CD14-positive monocyte (primary cell): ENCODE measurements at regions not wholly inside any gene's neighbourhood (a gene's known extent, or its start where the extent isn't known, plus 50 kb on each side); places are given as distances from the start of the nearest gene placed in this dataset.

Experiments used
- DNase-seq, 3 donors: peaks; one replicate each; pipeline ENCODE4 v3.0.0-alpha.2; 2011 to 2022
- H2AFZ ChIP-seq: 2 replicates; pipeline ENCODE4 v1.6.0; 2012; ENCODE audit warnings: mild to moderate bottlenecking, low read depth, low read length, inconsistent platforms; ENCODE audit not compliant: insufficient read depth, poor library complexity, severe bottlenecking
- H3K27ac ChIP-seq, 2 donors: 1 replicate in 1 of 2; 2 replicates in 1 of 2; pipeline ENCODE4 v1.5.1; 2012 to 2013; ENCODE audit warnings: low read length in 2 of 2, control low read depth in 1 of 2, inconsistent platforms in 1 of 2, low read depth in 1 of 2, mild to moderate bottlenecking in 1 of 2
- H3K27me3 ChIP-seq, 2 donors: one replicate each; pipeline versions ENCODE4 v1.6.0 to v1.6.1; 2011 to 2013; ENCODE audit warnings: low read length in 2 of 2; ENCODE audit not compliant: control insufficient read depth in 2 of 2, insufficient read depth in 2 of 2
- H3K36me3 ChIP-seq, 2 donors: replicated peaks in 1 of 2; 1 replicate in 1 of 2; 2 replicates in 1 of 2; pipeline versions ENCODE4 v1.5.1 to v1.6.1; 2012 to 2013; ENCODE audit warnings: low read length in 2 of 2, control low read depth in 1 of 2, inconsistent platforms in 1 of 2, mild to moderate bottlenecking in 1 of 2; ENCODE audit not compliant: insufficient read depth in 2 of 2, control insufficient read depth in 1 of 2
- H3K4me1 ChIP-seq, 2 donors: 1 replicate in 1 of 2; 2 replicates in 1 of 2; pipeline versions ENCODE4 v1.5.1 to v1.6.1; 2012 to 2013; ENCODE audit warnings: low read length in 2 of 2, control low read depth in 1 of 2, inconsistent platforms in 1 of 2, mild to moderate bottlenecking in 1 of 2, moderate library complexity in 1 of 2; ENCODE audit not compliant: insufficient read depth in 2 of 2, control insufficient read depth in 1 of 2
- H3K4me2 ChIP-seq: replicated peaks from 2 replicates; pipeline ENCODE3; 2012; ENCODE audit warnings: low read length, moderate library complexity, mild to moderate bottlenecking; ENCODE audit not compliant: poor library complexity, severe bottlenecking; ENCODE audit errors: extremely low read depth
- H3K4me3 ChIP-seq, 3 experiments: fragments of 200-600 bp in 1 of 3; sonication (generic) in 1 of 3; replicated peaks in 1 of 3; 1 replicate in 2 of 3; 2 replicates in 1 of 3; pipeline ENCODE4 v1.5.1; 2011 to 2013; ENCODE audit warnings: low read length in 3 of 3, mild to moderate bottlenecking in 3 of 3, control low read depth in 2 of 3, low read depth in 2 of 3, inconsistent platforms in 1 of 3, moderate library complexity in 1 of 3
- H3K79me2 ChIP-seq: 2 replicates; pipeline ENCODE4 v1.6.0; 2012; ENCODE audit warnings: mild to moderate bottlenecking, control low read depth, inconsistent platforms, low read length, moderate library complexity; ENCODE audit not compliant: insufficient read depth
- H3K9ac ChIP-seq: 2 replicates; pipeline ENCODE4 v1.6.0; 2017; ENCODE audit warnings: low read length, mild to moderate bottlenecking; ENCODE audit not compliant: insufficient read depth, poor library complexity, severe bottlenecking
- H3K9me3 ChIP-seq, 2 donors: replicated peaks in 1 of 2; 1 replicate in 1 of 2; 2 replicates in 1 of 2; pipeline versions ENCODE4 v1.5.1 to v1.6.1; 2012 to 2013; ENCODE audit warnings: low read length in 2 of 2, control low read depth in 1 of 2; ENCODE audit not compliant: control insufficient read depth in 1 of 2, insufficient read depth in 1 of 2
- H4K20me1 ChIP-seq: 2 replicates; pipeline ENCODE4 v1.6.0; 2012; ENCODE audit warnings: mild to moderate bottlenecking, low read length, control low read depth, moderate library complexity; ENCODE audit not compliant: insufficient read depth
- H3K27ac Mint-ChIP-seq, 7 donors: one replicate each; pipeline ENCODE4 v1.8.0; 2020; ENCODE audit warnings: mild to moderate bottlenecking in 7 of 7, mixed read lengths in 7 of 7, moderate library complexity in 6 of 7, inconsistent platforms in 2 of 7
- H3K27me3 Mint-ChIP-seq, 3 donors: one replicate each; pipeline ENCODE4 v1.8.0; 2021 to 2022; ENCODE audit warnings: low read depth in 3 of 3, mild to moderate bottlenecking in 3 of 3, mixed read lengths in 3 of 3, moderate library complexity in 3 of 3, inconsistent platforms in 1 of 3
- H3K36me3 Mint-ChIP-seq, 2 donors: one replicate each; pipeline ENCODE4 v1.8.0; 2020; ENCODE audit warnings: mixed read lengths in 2 of 2, inconsistent platforms in 1 of 2, mild to moderate bottlenecking in 1 of 2
- H3K4me1 Mint-ChIP-seq: one replicate; pipeline ENCODE4 v1.8.0; 2020; ENCODE audit warnings: mild to moderate bottlenecking, mixed read lengths
- H3K4me3 Mint-ChIP-seq, 2 donors: one replicate each; pipeline ENCODE4 v1.8.0; 2020; ENCODE audit warnings: mild to moderate bottlenecking in 2 of 2, mixed read lengths in 2 of 2, moderate library complexity in 1 of 2
- H3K9me3 Mint-ChIP-seq, 7 donors: one replicate each; pipeline ENCODE4 v1.8.0; 2020 to 2022; ENCODE audit warnings: mixed read lengths in 7 of 7, mild to moderate bottlenecking in 6 of 7, moderate library complexity in 6 of 7, inconsistent platforms in 2 of 7
- WGBS: methylation state at CpG from one replicate; pipeline ENCODE4 v1.1.5; 2013; ENCODE audit warnings: missing lambda C conversion rate; ENCODE audit not compliant: insufficient coverage; 5-methylcytosine and 5-hydroxymethylcytosine counted together
- intact Hi-C, 2 donors: fragments of 100-400 bp; cut with micrococcal nuclease; formaldehyde crosslinking; loops; one replicate each; pipeline versions ENCODE4 v1.15.0 to v1.15.1; 2023
- TF ChIP-seq, protein P1 (sequence below): fragments of 200-600 bp; IDR thresholded peaks from one replicate; pipeline ENCODE4 v1.8.0; 2022; ENCODE audit warnings: antibody characterized with exemption, mild to moderate bottlenecking

DNA sequence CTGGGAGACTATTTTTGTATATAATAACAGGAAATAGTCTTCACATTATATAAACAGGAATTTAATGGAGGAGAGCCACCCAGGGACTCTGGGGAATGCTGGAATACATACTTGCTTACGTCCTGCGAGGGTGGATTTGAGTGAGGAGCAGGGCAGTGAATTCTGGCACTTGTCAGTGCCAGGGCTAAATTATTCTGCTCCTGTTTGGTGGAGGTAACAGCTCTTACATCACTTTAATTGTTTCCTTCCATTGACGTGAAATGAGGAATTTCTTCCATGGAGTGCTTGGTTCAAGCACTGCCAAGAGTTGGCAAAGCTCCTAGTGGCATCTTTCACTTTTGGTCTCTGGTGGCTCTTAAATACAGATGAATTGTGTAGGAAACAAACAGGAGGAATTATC lies 94.1 kb upstream of the GOLGA8J start:
- intact Hi-C loops = no loop called here
- no CpG with 5 or more reads among the region's 3 CpGs for WGBS
- no peak overlapping the region for H3K4me2 ChIP-seq
- Mint-ChIP-seq H3K27ac (no peak overlapping the region), H3K4me3 (peak overlapping the region in 1 of 2 donors; percentile 0), H3K36me3 (no peaks in the 10 kb centered on the region), H3K4me1 (no peaks in the 10 kb centered on the region), H3K9me3 (peaks cover 0 to 2% (median 0%) of the 10 kb centered on the region in 7 donors), H3K27me3 (peaks cover 0 to 14% (median 4%) of the 10 kb centered on the region in 3 donors)
- TF ChIP-seq, protein P1, sequence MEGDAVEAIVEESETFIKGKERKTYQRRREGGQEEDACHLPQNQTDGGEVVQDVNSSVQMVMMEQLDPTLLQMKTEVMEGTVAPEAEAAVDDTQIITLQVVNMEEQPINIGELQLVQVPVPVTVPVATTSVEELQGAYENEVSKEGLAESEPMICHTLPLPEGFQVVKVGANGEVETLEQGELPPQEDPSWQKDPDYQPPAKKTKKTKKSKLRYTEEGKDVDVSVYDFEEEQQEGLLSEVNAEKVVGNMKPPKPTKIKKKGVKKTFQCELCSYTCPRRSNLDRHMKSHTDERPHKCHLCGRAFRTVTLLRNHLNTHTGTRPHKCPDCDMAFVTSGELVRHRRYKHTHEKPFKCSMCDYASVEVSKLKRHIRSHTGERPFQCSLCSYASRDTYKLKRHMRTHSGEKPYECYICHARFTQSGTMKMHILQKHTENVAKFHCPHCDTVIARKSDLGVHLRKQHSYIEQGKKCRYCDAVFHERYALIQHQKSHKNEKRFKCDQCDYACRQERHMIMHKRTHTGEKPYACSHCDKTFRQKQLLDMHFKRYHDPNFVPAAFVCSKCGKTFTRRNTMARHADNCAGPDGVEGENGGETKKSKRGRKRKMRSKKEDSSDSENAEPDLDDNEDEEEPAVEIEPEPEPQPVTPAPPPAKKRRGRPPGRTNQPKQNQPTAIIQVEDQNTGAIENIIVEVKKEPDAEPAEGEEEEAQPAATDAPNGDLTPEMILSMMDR = no peak
- no peaks in the 10 kb centered on the region for H3K4me1 ChIP-seq
- H3K9ac ChIP-seq = no peak overlapping the region
- H3K4me3 ChIP-seq = no peak overlapping the region
- no peak for DNase-seq
- no peaks in the 10 kb centered on the region for H4K20me1 ChIP-seq
- H2AFZ ChIP-seq = no peak overlapping the region
- H3K79me2 ChIP-seq = no peaks in the 10 kb centered on the region
- H3K27me3 ChIP-seq = no peaks in the 10 kb centered on the region
- no peaks in the 10 kb centered on the region for H3K36me3 ChIP-seq
- no peaks in the 10 kb centered on the region for H3K9me3 ChIP-seq
- no peak overlapping the region for H3K27ac ChIP-seq

DNA sequence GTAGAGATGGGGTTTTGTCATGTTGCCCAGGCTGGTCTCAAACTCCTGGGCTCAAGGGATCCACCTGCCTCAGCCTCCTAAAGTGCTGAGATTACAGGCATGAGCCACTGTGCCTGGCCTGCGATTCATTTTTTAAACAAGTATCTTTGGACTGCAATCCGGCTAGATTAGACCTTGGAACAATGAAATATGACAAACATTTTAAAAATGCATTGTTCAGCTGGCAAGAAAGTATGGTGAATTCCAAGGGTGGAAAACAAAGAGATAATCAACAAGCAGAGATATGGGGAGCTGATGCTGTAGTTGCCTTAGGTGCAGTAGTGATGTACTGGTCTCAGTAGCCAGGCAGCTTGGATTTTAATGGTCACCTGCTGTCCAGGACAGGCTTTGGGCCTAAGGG lies 95.8 kb upstream of the GOLGA8J start:
- peaks cover 0 to 2% (median 0%) of the 10 kb centered on the region in 7 donors for H3K9me3 Mint-ChIP-seq
- no peak overlapping the region for H3K9ac ChIP-seq
- H3K27ac Mint-ChIP-seq = no peak overlapping the region
- intact Hi-C loops = no loop called here
- peaks cover 0 to 12% (median 3%) of the 10 kb centered on the region in 3 donors for H3K27me3 Mint-ChIP-seq
- H3K27me3 ChIP-seq = no peaks in the 10 kb centered on the region
- H3K79me2 ChIP-seq = no peaks in the 10 kb centered on the region
- no peaks in the 10 kb centered on the region for H3K4me1 ChIP-seq
- WGBS = 94% methylated on average over 2 of the region's 2 CpGs
- H3K27ac ChIP-seq = no peak overlapping the region
- H3K4me1 Mint-ChIP-seq = no peaks in the 10 kb centered on the region
- H3K9me3 ChIP-seq = no peaks in the 10 kb centered on the region
- DNase-seq = no peak
- H3K4me2 ChIP-seq = no peak overlapping the region
- no peak overlapping the region for H2AFZ ChIP-seq
- no peaks in the 10 kb centered on the region for H4K20me1 ChIP-seq
- no peaks in the 10 kb centered on the region for H3K36me3 ChIP-seq
- no peaks in the 10 kb centered on the region for H3K36me3 Mint-ChIP-seq
- H3K4me3 Mint-ChIP-seq = no peak overlapping the region
- no peak overlapping the region for H3K4me3 ChIP-seq
- TF ChIP-seq, protein P1 = no peak
